ENCODE measurements at regions not wholly inside any gene's neighbourhood (a gene's known extent, or its start where the extent isn't known, plus 50 kb on each side); places are given as distances from the start of the nearest gene placed in this dataset.

GRCh38 chr1:59132295-59132694 lies 164.6 kb upstream of the FGGY start:
- no peaks in the 10 kb centered on the region for H3K9me2 ChIP-seq (replicated peaks; ENCODE audit: low read depth, low read length)
- TF ChIP-seq, protein P1, sequence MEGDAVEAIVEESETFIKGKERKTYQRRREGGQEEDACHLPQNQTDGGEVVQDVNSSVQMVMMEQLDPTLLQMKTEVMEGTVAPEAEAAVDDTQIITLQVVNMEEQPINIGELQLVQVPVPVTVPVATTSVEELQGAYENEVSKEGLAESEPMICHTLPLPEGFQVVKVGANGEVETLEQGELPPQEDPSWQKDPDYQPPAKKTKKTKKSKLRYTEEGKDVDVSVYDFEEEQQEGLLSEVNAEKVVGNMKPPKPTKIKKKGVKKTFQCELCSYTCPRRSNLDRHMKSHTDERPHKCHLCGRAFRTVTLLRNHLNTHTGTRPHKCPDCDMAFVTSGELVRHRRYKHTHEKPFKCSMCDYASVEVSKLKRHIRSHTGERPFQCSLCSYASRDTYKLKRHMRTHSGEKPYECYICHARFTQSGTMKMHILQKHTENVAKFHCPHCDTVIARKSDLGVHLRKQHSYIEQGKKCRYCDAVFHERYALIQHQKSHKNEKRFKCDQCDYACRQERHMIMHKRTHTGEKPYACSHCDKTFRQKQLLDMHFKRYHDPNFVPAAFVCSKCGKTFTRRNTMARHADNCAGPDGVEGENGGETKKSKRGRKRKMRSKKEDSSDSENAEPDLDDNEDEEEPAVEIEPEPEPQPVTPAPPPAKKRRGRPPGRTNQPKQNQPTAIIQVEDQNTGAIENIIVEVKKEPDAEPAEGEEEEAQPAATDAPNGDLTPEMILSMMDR (conservative IDR thresholded peaks at IDR 0.05; ENCODE audit: low read length): no peak
- TF ChIP-seq EZH2phosphoT487 (IDR thresholded peaks at IDR 0.05; ENCODE audit: borderline replicate concordance): no peak
- H3K79me2 ChIP-seq (ENCODE audit: insufficient read depth, low read length): no peaks in the 10 kb centered on the region
- no peaks in the 10 kb centered on the region for H3K36me3 ChIP-seq (ENCODE audit: insufficient read depth, low read length)
- H3K27me3 ChIP-seq (ENCODE audit: insufficient read depth, low read length, poor library complexity, severe bottlenecking): no peaks in the 10 kb centered on the region
- no peaks in the 10 kb centered on the region for H4K20me1 ChIP-seq (ENCODE audit: insufficient read depth, low read length, poor library complexity, severe bottlenecking)
- H3K9ac ChIP-seq (ENCODE audit: low read depth, low read length, poor library complexity, severe bottlenecking): no peak overlapping the region
- no peak overlapping the region for H3K4me3 ChIP-seq (ENCODE audit: low read length, poor library complexity, severe bottlenecking)
- no peak overlapping the region for H2AFZ ChIP-seq (ENCODE audit: low read length)
- H3K4me2 ChIP-seq (ENCODE audit: low read depth, low read length, poor library complexity, severe bottlenecking): no peak overlapping the region
- H3K4me1 ChIP-seq (ENCODE audit: insufficient read depth, low read length, poor library complexity, severe bottlenecking): no peaks in the 10 kb centered on the region
- H3K9me3 ChIP-seq (ENCODE audit: insufficient read depth, low read depth, low read length): no peaks in the 10 kb centered on the region
- H3F3A ChIP-seq (ENCODE audit: low read depth): no peaks in the 10 kb centered on the region

DNA sequence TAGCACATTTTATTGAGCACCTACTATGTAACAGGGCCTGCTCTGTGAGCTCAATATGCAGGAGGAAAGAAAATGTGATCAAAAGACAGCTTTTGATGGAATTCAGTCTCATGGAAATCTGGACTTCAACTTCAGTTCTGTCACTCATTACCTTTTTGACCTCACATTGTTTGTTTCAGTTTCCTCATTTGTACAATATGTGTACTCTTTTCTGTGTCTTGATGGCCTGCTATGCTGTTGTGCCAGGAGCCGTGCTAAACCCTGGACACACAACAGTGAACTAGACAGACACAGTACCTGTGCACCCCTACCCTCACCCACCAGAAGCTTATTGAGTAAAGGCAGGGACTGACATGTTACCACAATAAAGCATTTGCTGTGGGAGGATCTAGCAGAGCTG lies 162.9 kb upstream of the FGGY start:
- Histone ChIP-seq H3K9ac (ENCODE audit: low read depth, low read length, poor library complexity, severe bottlenecking) (no peak overlapping the region), H3K4me2 (ENCODE audit: low read depth, low read length, poor library complexity, severe bottlenecking) (no peak overlapping the region)

GRCh38 chr1:59135761-59136255 lies 161.1 kb upstream of the FGGY start:
- H3K9me3 ChIP-seq (ENCODE audit: insufficient read depth, low read depth, low read length): no peaks in the 10 kb centered on the region
- no peaks in the 10 kb centered on the region for H3K27me3 ChIP-seq (ENCODE audit: insufficient read depth, low read length, poor library complexity, severe bottlenecking)
- no peak overlapping the region for H3K4me2 ChIP-seq (ENCODE audit: low read depth, low read length, poor library complexity, severe bottlenecking)
- no peak overlapping the region for H3K9ac ChIP-seq (ENCODE audit: low read depth, low read length, poor library complexity, severe bottlenecking)
- no peak overlapping the region for H2AFZ ChIP-seq (ENCODE audit: low read length)
- H3K79me2 ChIP-seq (ENCODE audit: insufficient read depth, low read length): no peaks in the 10 kb centered on the region
- H3K4me3 ChIP-seq (ENCODE audit: low read length, poor library complexity, severe bottlenecking): no peak overlapping the region
- H3F3A ChIP-seq (ENCODE audit: low read depth): no peaks in the 10 kb centered on the region
- H3K4me1 ChIP-seq (ENCODE audit: insufficient read depth, low read length, poor library complexity, severe bottlenecking): peaks cover 14% of the 10 kb centered on the region
- no peaks in the 10 kb centered on the region for H3K36me3 ChIP-seq (ENCODE audit: insufficient read depth, low read length)
- H4K20me1 ChIP-seq (ENCODE audit: insufficient read depth, low read length, poor library complexity, severe bottlenecking): no peaks in the 10 kb centered on the region
- TF ChIP-seq EZH2phosphoT487 (IDR thresholded peaks at IDR 0.05; ENCODE audit: borderline replicate concordance): no peak
- TF ChIP-seq, protein P1 (conservative IDR thresholded peaks at IDR 0.05; ENCODE audit: low read length): no peak
- no peaks in the 10 kb centered on the region for H3K9me2 ChIP-seq (replicated peaks; ENCODE audit: low read depth, low read length)

More for the DNA sequence above, 162.9 kb upstream of the FGGY start:
- no peaks in the 10 kb centered on the region for H3K9me3 ChIP-seq (ENCODE audit: insufficient read depth, low read depth, low read length)
- no peaks in the 10 kb centered on the region for H3F3A ChIP-seq (ENCODE audit: low read depth)
- H4K20me1 ChIP-seq (ENCODE audit: insufficient read depth, low read length, poor library complexity, severe bottlenecking): no peaks in the 10 kb centered on the region
- H3K27me3 ChIP-seq (ENCODE audit: insufficient read depth, low read length, poor library complexity, severe bottlenecking): no peaks in the 10 kb centered on the region
- H3K36me3 ChIP-seq (ENCODE audit: insufficient read depth, low read length): no peaks in the 10 kb centered on the region
- H3K9me2 ChIP-seq (replicated peaks; ENCODE audit: low read depth, low read length): no peaks in the 10 kb centered on the region
- no peak overlapping the region for H3K4me3 ChIP-seq (ENCODE audit: low read length, poor library complexity, severe bottlenecking)
- peaks cover 14% of the 10 kb centered on the region for H3K4me1 ChIP-seq (ENCODE audit: insufficient read depth, low read length, poor library complexity, severe bottlenecking)
- H2AFZ ChIP-seq (ENCODE audit: low read length): no peak overlapping the region
- no peak for TF ChIP-seq EZH2phosphoT487 (IDR thresholded peaks at IDR 0.05; ENCODE audit: borderline replicate concordance)
- TF ChIP-seq, protein P1 (conservative IDR thresholded peaks at IDR 0.05; ENCODE audit: low read length): no peak
- H3K79me2 ChIP-seq (ENCODE audit: insufficient read depth, low read length): no peaks in the 10 kb centered on the region

All from Loucy (cell line).